Pancreas (tissue), 10 donors: ENCODE measurements at regions not wholly inside any gene's neighbourhood (a gene's known extent, or its start where the extent isn't known, plus 50 kb on each side); places are given as distances from the start of the nearest gene placed in this dataset.

ENCODE experiments used
- ATAC-seq, 4 donors: fragments of 200-7000 bp; cut with Tn5 transposase; one replicate each; pipeline versions ENCODE4 v1.8.0 to v1.9.1; 2020; ENCODE audit warnings: mild to moderate bottlenecking in 4 of 4, moderate library complexity in 4 of 4
- DNase-seq, 6 donors: peaks; one replicate each; pipeline ENCODE4 v3.0.0-alpha.2; 2020
- FAIRE-seq: peaks from 2 replicates; lab custom pipeline; 2012; peaks lifted over from hg19 to GRCh38; lab: Jason Lieb, UNC
- H3K27ac ChIP-seq, 4 donors: fragments of 200-600 bp; sonication (generic); 1 replicate in 3 of 4; 2 replicates in 1 of 4; pipeline versions ENCODE4 v1.5.0 to v1.8.0; 2020
- H3K27me3 ChIP-seq, 4 donors: fragments of 200-600 bp; one replicate each; pipeline ENCODE4 v1.8.0; 2021
- H3K36me3 ChIP-seq, 3 donors: fragments of 200-600 bp; sonication (generic) in 1 of 3; one replicate each; pipeline versions ENCODE4 v1.5.0 to v1.8.0; 2020 to 2021
- H3K4me1 ChIP-seq, 3 donors: fragments of 200-600 bp; one replicate each; pipeline ENCODE4 v1.8.0; 2021
- H3K4me3 ChIP-seq, 4 donors: fragments of 200-600 bp; sonication (generic) in 2 of 4; one replicate each; pipeline versions ENCODE4 v1.5.0 to v1.8.0; 2020 to 2021
- H3K9me3 ChIP-seq, 4 donors: fragments of 200-600 bp; one replicate each; pipeline ENCODE4 v1.8.0; 2021
- WGBS, 2 donors: extraction: QIAGEN DNeasy Blood & Tissue Kit; methylation state at CpG; one replicate each; pipeline ENCODE4 v1.1.7; 2013; 5-methylcytosine and 5-hydroxymethylcytosine counted together
- intact Hi-C, 3 donors: fragments of 100-400 bp; cut with DNase I; formaldehyde crosslinking; loops; one replicate each; pipeline versions ENCODE4 v1.11.1 to v1.14.2; 2022
- TF ChIP-seq, protein P1 (sequence below), 4 donors: fragments of 200-600 bp; sonication (generic) in 3 of 4; IDR thresholded peaks; one replicate each; pipeline versions ENCODE4 v1.5.0 to v1.8.0; 2021; ENCODE audit warnings: antibody characterized with exemption in 4 of 4
- donor health status: healthy with polysubstance abuse.
- donor health status: DM: no; HTN: no; CAD: no; lungs with moderate emphysema.
- donor health status: DM: no; HTN: no; CAD: no.
- donor health status: control.
- donor health status: control.
- donor health status: Bipolar disorder and iron deficiency.
- donor health status: DM: yes; HTN: yes; CAD: no.
- donor health status: DM: no; HTN: no; CAD: no.
- donor health status: DM: no; HTN: no; CAD: no.
- donor health status: DM: yes; HTN: yes; CAD: no.

DNA sequence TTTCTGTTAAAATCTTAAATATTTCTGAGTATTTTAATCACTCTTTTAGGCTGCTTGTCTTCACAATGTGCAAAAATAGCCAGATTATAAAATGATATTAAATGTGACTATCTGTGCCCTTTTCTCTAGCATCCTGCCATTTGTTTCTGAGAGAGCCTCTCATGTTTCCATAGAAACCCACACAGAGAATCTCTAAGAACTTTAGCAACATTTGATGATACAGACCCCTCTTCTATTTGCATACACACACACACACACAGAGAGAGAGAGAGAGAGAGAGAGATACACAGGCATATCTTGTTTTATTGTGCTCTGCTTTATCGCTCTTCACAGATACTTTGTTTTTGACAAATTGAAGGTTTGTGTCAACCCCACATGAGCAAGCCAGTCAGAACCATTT lies 134.5 kb upstream of the DDX18 start:
- H3K4me1 ChIP-seq: no peaks in the 10 kb centered on the region
- H3K9me3 ChIP-seq: no peaks in the 10 kb centered on the region
- intact Hi-C loops: no loop called here
- WGBS, 2 donors: 84 to 92% methylated on average over 1 of the region's 1 CpG
- no peak for ATAC-seq
- H3K4me3 ChIP-seq: no peak overlapping the region
- no peaks in the 10 kb centered on the region for H3K27me3 ChIP-seq
- no peak overlapping the region for H3K27ac ChIP-seq
- FAIRE-seq: no peak
- TF ChIP-seq, protein P1, sequence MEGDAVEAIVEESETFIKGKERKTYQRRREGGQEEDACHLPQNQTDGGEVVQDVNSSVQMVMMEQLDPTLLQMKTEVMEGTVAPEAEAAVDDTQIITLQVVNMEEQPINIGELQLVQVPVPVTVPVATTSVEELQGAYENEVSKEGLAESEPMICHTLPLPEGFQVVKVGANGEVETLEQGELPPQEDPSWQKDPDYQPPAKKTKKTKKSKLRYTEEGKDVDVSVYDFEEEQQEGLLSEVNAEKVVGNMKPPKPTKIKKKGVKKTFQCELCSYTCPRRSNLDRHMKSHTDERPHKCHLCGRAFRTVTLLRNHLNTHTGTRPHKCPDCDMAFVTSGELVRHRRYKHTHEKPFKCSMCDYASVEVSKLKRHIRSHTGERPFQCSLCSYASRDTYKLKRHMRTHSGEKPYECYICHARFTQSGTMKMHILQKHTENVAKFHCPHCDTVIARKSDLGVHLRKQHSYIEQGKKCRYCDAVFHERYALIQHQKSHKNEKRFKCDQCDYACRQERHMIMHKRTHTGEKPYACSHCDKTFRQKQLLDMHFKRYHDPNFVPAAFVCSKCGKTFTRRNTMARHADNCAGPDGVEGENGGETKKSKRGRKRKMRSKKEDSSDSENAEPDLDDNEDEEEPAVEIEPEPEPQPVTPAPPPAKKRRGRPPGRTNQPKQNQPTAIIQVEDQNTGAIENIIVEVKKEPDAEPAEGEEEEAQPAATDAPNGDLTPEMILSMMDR (IDR thresholded peaks at IDR 0.05): no peak
- no peaks in the 10 kb centered on the region for H3K36me3 ChIP-seq
- DNase-seq: no peak

DNA sequence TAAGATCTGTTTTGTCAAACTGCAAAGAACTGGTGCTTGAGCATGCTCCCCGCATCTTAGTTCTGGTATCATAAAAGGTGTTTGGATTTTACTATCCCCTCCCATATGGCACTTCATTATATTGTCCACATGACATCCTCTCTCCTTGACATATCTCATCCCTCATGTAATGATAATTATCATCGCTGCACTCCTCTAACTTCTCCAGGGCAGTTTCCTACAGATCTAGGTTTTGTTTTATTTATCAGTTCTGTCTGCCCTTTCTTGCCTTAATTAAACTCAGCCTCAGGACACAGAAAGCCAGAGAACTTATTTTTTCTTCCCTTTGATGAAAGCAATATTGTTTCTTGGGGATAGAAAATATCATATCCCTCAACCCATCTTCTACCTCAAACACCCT lies 129.6 kb upstream of the DDX18 start:
- no peaks in the 10 kb centered on the region for H3K27me3 ChIP-seq
- ATAC-seq: no peak
- intact Hi-C loops: no loop called here
- no peaks in the 10 kb centered on the region for H3K36me3 ChIP-seq
- 81 to 98% methylated on average over 2 of the region's 2 CpGs for WGBS, 2 donors
- FAIRE-seq: no peak
- no peak for DNase-seq
- TF ChIP-seq, protein P1 (IDR thresholded peaks at IDR 0.05): no peak
- no peaks in the 10 kb centered on the region for H3K4me1 ChIP-seq
- H3K9me3 ChIP-seq: no peaks in the 10 kb centered on the region
- H3K4me3 ChIP-seq: no peak overlapping the region
- H3K27ac ChIP-seq: no peak overlapping the region

DNA sequence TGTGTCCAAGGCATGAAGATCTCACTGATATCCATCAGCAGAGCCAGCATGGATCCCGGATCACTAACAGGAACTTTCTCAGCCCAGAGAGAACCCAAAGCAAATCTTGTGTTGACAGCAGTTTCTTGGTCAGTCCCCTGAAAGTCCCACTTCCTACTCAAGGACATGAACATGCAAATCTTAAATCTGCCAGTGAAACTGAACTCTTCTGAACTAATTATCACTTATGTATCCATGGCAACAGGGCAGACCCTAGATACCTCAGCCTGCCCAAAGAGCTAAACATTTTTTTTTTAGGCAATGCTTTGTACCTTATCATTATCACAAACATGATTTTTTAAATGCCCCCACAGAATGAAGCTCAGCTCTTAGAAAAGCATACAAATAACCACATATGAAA lies 127.8 kb upstream of the DDX18 start:
- 59 to 74% methylated on average over 1 of the region's 1 CpG for WGBS, 2 donors
- H3K4me1 ChIP-seq: no peaks in the 10 kb centered on the region
- TF ChIP-seq, protein P1 (IDR thresholded peaks at IDR 0.05): no peak
- intact Hi-C loops: no loop called here
- DNase-seq (no peak), FAIRE-seq (no peak), ATAC-seq (no peak)
- H3K4me3 ChIP-seq: no peak overlapping the region
- no peaks in the 10 kb centered on the region for H3K9me3 ChIP-seq
- no peak overlapping the region for H3K27ac ChIP-seq
- H3K27me3 ChIP-seq: no peaks in the 10 kb centered on the region
- H3K36me3 ChIP-seq: no peaks in the 10 kb centered on the region

DNA sequence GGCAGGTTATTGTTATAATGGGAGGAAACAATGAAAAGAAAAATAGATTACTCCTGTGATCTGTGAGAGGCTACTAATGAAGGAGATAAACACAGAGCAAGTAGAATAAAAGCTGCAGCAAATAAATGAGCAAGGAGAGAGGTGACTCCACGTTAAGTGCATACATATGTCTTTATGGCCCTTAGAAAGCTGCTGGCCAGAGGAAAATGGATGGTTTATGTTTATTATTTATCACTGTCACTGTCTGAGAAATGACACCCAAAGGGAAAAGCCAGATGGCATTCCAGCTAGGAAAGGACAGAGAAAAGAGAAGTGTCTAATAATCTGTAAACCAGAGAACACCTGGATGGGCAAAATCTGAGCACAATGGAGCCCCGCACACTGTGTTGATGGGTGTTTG lies 122.9 kb upstream of the DDX18 start:
- H3K4me3 ChIP-seq: no peak overlapping the region
- 49 to 50% methylated on average over 2 of the region's 2 CpGs for WGBS, 2 donors
- no peaks in the 10 kb centered on the region for H3K4me1 ChIP-seq
- intact Hi-C loops: no loop called here
- no peaks in the 10 kb centered on the region for H3K27me3 ChIP-seq
- no peaks in the 10 kb centered on the region for H3K36me3 ChIP-seq
- H3K27ac ChIP-seq: no peak overlapping the region
- DNase-seq: no peak
- TF ChIP-seq, protein P1 (IDR thresholded peaks at IDR 0.05): no peak
- no peaks in the 10 kb centered on the region for H3K9me3 ChIP-seq
- FAIRE-seq: no peak
- no peak for ATAC-seq

DNA sequence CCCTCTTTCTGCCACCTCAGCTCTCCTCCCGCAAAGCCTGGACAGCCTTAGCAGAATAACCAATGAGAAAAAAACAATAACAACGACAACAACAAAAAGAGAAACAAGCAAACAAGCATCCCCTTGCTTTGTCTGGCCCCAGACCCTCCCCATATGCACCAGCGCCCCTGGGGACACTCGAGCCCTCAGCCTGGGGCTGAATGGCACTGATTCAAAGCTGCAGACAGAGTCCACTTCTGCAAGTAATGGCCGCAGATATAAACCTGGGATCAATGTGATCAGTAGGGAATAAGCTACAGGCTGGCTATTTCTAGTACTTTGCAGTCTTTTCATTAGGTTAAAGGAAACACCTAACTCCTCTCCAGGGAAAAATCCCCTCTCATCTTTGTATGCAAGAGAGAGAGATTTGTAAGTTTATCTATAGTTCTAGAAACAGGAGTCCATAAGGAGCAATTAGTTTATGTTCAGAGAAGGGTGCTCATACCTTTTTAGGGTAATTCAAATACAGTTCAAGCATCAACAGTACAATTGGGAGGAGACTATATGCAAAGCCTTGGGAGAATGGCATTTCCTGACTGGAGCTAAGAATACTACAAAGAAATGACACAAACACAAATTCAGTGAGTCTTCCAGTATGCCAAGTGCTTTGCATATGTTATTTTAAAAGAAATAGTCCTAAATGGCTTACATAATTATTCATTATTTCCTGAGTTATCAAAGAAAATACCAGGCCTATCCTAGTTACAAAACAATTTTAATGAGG lies 122.3 kb upstream of the DDX18 start:
- DNase-seq (no peak), FAIRE-seq (no peak), ATAC-seq (no peak)
- Histone ChIP-seq H3K27me3 (no peaks in the 10 kb centered on the region), H3K27ac (no peak overlapping the region), H3K9me3 (no peaks in the 10 kb centered on the region), H3K4me1 (no peaks in the 10 kb centered on the region), H3K36me3 (no peaks in the 10 kb centered on the region), H3K4me3 (no peak overlapping the region)
- 54 to 62% methylated on average over 5 of the region's 5 CpGs for WGBS, 2 donors
- intact Hi-C loops: no loop called here
- TF ChIP-seq, protein P1 (IDR thresholded peaks at IDR 0.05): no peak
